NB4 (cell line): ENCODE measurements at regions not wholly inside any gene's neighbourhood (a gene's known extent, or its start where the extent isn't known, plus 50 kb on each side); places are given as distances from the start of the nearest gene placed in this dataset.

ENCODE experiments used
- DNase-seq: peaks from one replicate; pipeline ENCODE4 v3.0.0; 2010; ENCODE audit warnings: low read depth
- H3K4me3 ChIP-seq: one replicate; pipeline ENCODE4 v1.5.1; 2011; ENCODE audit warnings: mild to moderate bottlenecking, low read depth, low read length, moderate library complexity
- MYC ChIP-seq: IDR thresholded peaks from 2 replicates; pipeline ENCODE4 v1.6.1; 2011; ENCODE audit warnings: low read depth, low read length
- POLR2A ChIP-seq: IDR thresholded peaks from 2 replicates; pipeline ENCODE4 v1.6.1; 2011; ENCODE audit warnings: mild to moderate bottlenecking; ENCODE audit not compliant: insufficient read length; ENCODE audit errors: extremely low read depth
- TF ChIP-seq, protein P1 (sequence below): IDR thresholded peaks from one replicate; pipeline ENCODE4 v1.5.1; 2012; ENCODE audit warnings: low read depth, low read length
- TF ChIP-seq, protein P2 (sequence below): IDR thresholded peaks from 2 replicates; pipeline ENCODE4 v1.6.1; 2011; ENCODE audit warnings: low read depth, low read length

DNA sequence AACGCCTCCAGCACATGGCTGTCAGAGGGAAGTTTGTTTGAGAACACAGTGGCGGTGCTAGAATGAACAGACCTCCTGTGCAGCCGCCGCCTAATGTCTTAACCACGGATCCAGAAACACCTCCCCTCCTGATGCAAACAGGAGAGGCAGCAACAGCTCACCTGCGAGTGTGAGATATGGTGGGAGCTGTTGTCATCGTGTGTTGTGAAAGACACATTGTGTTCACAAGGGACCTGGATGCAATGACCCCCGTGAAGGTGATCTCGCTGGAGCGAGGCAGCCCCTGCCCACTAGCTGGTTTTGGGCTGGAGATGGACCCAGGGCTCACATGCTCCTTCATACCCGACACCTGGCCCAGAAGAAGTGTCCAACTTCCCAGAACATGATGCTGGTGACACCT lies 315.3 kb upstream of the C1orf174 start:
- TF ChIP-seq MYC (no peak), POLR2A (no peak)
- TF ChIP-seq, protein P1, sequence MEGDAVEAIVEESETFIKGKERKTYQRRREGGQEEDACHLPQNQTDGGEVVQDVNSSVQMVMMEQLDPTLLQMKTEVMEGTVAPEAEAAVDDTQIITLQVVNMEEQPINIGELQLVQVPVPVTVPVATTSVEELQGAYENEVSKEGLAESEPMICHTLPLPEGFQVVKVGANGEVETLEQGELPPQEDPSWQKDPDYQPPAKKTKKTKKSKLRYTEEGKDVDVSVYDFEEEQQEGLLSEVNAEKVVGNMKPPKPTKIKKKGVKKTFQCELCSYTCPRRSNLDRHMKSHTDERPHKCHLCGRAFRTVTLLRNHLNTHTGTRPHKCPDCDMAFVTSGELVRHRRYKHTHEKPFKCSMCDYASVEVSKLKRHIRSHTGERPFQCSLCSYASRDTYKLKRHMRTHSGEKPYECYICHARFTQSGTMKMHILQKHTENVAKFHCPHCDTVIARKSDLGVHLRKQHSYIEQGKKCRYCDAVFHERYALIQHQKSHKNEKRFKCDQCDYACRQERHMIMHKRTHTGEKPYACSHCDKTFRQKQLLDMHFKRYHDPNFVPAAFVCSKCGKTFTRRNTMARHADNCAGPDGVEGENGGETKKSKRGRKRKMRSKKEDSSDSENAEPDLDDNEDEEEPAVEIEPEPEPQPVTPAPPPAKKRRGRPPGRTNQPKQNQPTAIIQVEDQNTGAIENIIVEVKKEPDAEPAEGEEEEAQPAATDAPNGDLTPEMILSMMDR = no peak
- TF ChIP-seq, protein P2, sequence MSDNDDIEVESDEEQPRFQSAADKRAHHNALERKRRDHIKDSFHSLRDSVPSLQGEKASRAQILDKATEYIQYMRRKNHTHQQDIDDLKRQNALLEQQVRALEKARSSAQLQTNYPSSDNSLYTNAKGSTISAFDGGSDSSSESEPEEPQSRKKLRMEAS = no peak
- DNase-seq = no peak
- H3K4me3 ChIP-seq = no peak overlapping the region

DNA sequence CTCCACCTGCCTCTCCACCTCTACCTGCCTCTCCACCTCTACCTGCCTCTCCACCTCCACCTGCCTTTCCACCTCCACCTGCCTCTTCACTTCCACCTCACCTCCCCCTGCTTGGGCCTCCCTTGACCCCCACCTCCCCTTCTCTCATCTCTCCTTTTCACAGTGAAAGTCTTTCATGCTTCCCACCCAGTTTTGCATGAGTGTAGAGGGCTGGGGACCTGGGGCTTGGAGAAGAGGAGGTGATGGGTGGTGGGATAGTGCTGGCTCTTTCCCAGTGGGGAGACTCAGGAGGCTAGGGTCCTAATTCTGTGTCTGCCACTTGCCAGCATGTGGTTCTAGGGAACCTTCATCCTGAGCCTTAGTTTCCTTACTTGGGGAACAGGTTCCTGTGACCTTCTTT lies 316.2 kb upstream of the C1orf174 start:
- H3K4me3 ChIP-seq = no peak overlapping the region
- no peak for DNase-seq
- no peak for TF ChIP-seq POLR2A
- TF ChIP-seq, protein P2 = no peak

DNA sequence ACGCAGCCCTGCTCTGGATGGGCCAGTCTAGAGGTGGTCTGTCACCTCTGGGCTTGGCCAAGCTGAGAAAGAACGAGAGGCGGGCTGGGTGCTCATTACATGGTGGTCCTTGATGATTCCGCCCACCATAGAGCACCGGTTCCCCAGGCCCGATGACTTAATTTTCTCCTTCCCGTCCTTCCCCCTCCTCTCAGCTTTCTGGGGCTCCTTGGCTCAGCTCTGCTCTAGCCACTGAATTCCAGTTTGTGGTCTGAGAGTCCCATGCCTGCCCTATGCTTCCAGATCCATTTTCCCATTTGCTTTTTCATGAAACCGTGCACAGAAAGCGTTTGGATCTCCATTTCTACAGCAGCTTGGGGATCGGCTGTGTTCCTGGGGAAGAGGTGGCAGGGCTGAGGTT lies 318.5 kb upstream of the C1orf174 start:
- no peak for DNase-seq
- TF ChIP-seq POLR2A = no peak
- TF ChIP-seq, protein P1 = no peak
- no peak for TF ChIP-seq MYC
- TF ChIP-seq, protein P2 = no peak
- no peak overlapping the region for H3K4me3 ChIP-seq

DNA sequence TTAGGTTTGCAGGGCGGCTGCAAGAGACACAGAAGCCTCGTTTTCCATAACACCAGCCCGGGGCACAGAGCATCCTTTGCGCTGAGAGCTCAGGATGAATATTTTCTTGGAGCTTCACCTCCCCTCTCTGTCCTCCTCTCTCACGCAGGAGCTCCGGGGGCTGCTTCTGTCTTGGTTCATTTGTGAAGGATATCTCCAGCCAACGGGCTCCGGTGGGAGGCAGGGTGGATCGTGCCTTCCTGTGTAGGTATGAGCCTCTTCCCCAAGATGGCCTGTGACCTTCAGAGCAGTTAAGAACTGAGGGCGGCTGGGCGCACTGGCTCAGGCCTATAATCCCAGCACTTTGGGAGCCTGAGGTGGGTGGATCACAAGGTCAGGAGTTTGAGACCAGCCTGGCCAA lies 319.0 kb upstream of the C1orf174 start:
- DNase-seq = no peak
- H3K4me3 ChIP-seq = no peak overlapping the region
- TF ChIP-seq, protein P1 = no peak
- TF ChIP-seq MYC (no peak), POLR2A (no peak)
- TF ChIP-seq, protein P2 = no peak

DNA sequence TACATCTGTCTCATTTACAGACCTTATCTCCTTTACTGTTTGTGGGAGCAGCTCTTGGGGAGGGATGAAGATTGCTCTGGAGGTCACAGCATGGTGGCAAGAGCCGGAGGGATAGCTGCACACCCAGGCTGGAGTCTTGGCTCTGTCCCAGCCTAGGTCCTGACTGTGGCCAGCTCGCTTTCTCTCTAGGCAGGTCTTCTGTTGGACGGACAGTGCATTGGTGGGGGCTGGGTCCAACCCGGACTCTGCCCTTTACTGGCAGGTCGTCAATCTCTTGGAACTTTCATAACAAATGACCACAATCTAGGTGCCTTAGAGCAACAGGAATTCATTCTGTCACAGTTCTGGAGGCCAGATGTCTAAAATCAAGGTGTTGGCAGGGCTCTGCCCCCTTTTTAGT lies 319.8 kb upstream of the C1orf174 start:
- DNase-seq = no peak
- H3K4me3 ChIP-seq = no peak overlapping the region
- TF ChIP-seq MYC (no peak), POLR2A (no peak)
- TF ChIP-seq, protein P1 = no peak
- TF ChIP-seq, protein P2 = no peak

DNA sequence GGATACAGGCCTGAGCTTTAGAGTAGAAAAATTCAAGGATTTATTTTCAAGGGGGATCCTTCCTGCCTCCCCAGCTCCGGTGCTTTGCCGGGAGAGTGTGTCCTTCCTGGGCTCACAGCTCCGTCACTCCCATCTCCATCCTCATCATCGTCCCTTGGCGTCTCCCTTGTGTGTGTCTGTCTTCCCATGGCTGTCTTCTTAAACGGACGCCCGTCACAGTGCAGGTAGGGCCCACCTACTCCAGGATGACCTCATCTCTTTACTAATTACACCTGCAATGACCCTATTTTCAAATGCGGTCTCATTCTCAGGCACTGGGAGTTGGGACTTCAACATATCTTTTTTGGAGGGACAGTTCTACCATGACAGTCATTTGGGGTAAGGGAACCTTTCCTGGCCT lies 320.3 kb upstream of the C1orf174 start:
- TF ChIP-seq MYC (no peak), POLR2A (no peak)
- TF ChIP-seq, protein P2 = no peak
- TF ChIP-seq, protein P1 = no peak
- DNase-seq = no peak
- no peak overlapping the region for H3K4me3 ChIP-seq
